OCI-LY3 (cell line): ENCODE measurements at regions not wholly inside any gene's neighbourhood (a gene's known extent, or its start where the extent isn't known, plus 50 kb on each side); places are given as distances from the start of the nearest gene placed in this dataset.

Experiments
- EZH2phosphoT487 ChIP-seq: fragments of 200-600 bp; shearing (Covaris generic); IDR thresholded peaks from 2 replicates; pipeline ENCODE4 v1.6.1; 2018; ENCODE audit warnings: antibody characterized with exemption, mixed run types, low read depth
- TF ChIP-seq, protein P1 (sequence below): fragments of 200-600, 300-600 bp; sonication (generic); IDR thresholded peaks from 2 replicates; pipeline ENCODE4 v1.5.1; 2014; ENCODE audit warnings: antibody characterized with exemption, low read length, low read depth

DNA sequence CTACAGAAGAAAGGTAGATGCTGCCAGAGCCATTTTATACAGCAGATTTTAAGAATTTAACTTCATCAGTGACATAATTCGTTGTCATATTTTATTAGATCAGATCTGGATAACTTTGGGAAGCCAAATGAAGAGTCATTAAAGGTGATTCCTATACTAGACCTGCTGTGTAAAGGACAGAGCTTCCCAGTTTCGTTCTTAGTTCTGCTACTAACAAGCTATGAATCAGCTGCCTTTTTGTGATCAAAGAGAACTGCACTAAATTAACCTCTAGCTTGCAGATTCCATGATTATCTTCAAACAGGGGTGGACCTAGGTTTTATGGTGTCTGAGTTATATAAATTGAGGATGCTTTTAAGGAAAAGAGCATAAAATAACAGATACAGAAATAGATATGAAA lies 926.5 kb upstream of the ACVR2A start:
- TF ChIP-seq, protein P1, sequence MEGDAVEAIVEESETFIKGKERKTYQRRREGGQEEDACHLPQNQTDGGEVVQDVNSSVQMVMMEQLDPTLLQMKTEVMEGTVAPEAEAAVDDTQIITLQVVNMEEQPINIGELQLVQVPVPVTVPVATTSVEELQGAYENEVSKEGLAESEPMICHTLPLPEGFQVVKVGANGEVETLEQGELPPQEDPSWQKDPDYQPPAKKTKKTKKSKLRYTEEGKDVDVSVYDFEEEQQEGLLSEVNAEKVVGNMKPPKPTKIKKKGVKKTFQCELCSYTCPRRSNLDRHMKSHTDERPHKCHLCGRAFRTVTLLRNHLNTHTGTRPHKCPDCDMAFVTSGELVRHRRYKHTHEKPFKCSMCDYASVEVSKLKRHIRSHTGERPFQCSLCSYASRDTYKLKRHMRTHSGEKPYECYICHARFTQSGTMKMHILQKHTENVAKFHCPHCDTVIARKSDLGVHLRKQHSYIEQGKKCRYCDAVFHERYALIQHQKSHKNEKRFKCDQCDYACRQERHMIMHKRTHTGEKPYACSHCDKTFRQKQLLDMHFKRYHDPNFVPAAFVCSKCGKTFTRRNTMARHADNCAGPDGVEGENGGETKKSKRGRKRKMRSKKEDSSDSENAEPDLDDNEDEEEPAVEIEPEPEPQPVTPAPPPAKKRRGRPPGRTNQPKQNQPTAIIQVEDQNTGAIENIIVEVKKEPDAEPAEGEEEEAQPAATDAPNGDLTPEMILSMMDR: no peak
- no peak for TF ChIP-seq EZH2phosphoT487
